ENCODE measurements at regions not wholly inside any gene's neighbourhood (a gene's known extent, or its start where the extent isn't known, plus 50 kb on each side); places are given as distances from the start of the nearest gene placed in this dataset.

- no peak for TF ChIP-seq FOXS1 (CRISPR knock-in tag; IDR thresholded peaks at IDR 0.05)
- TF ChIP-seq POLR2A (IDR thresholded peaks at IDR 0.05; ENCODE audit: low read length), result no peak
Measured at GRCh38 chr15:98324341-98324970, 323.9 kb upstream of the IGF1R start.

Data from A549 (cell line).